ENCODE measurements at regions not wholly inside any gene's neighbourhood (a gene's known extent, or its start where the extent isn't known, plus 50 kb on each side); places are given as distances from the start of the nearest gene placed in this dataset.

GRCh38 chr20:58004900-58005299, 223.6 kb downstream of the ANKRD60 start:
- TF ChIP-seq CTCF (IDR thresholded peaks at IDR 0.05) = no peak
- TF ChIP-seq POLR2AphosphoS5 (IDR thresholded peaks at IDR 0.05) = no peak
- TF ChIP-seq POLR2A (IDR thresholded peaks at IDR 0.05; ENCODE audit: low read depth) = no peak
